HCT116 (cell line): ENCODE measurements at regions not wholly inside any gene's neighbourhood (a gene's known extent, or its start where the extent isn't known, plus 50 kb on each side); places are given as distances from the start of the nearest gene placed in this dataset.

ENCODE experiments used
- ATAC-seq: fragments of 200-7000 bp; cut with Tn5 transposase; 2 replicates; pipeline ENCODE4 v1.9.1; 2020; ENCODE audit warnings: mild to moderate bottlenecking, moderate library complexity
- BruUV-seq: library from RNA; stranded (reverse); fragments of 400-500 nt; replicated peaks from 2 replicates; lab custom pipeline; 2021; lab: Mats Ljungman, UMichigan
- CTCF ChIA-PET: fragments of 300-600 bp; sonication (Branson Sonifier 250); formaldehyde crosslinking; loops from one replicate; lab custom pipeline; 2021; ENCODE audit warnings: antibody characterized with exemption; lab: Charles Lee
- POLR2A ChIA-PET: fragments of 300-600, 350-600 bp; sonication (Branson Sonifier 250); formaldehyde crosslinking; loops from one replicate; lab custom pipeline; 2021; ENCODE audit warnings: antibody characterized with exemption; lab: Charles Lee
- RAD21 ChIA-PET, 2 experiments: fragments of 300-600 bp; sonication (Branson Sonifier 250); formaldehyde crosslinking; loops; one replicate each; lab custom pipeline; 2023; ENCODE audit warnings: low total read pairs in 2 of 2; ENCODE audit not compliant: uncharacterized antibody in 2 of 2, unreplicated experiment in 2 of 2, low non-redundant PET in 1 of 2; lab: Charles Lee
- DNase-seq: peaks from one replicate; pipeline ENCODE4 v3.0.0-alpha.2; 2010; ENCODE audit warnings: low read depth, low spot score
- H2AFZ ChIP-seq: fragments of 200-600 bp; shearing (Covaris generic), sonication (generic); 2 replicates; pipeline ENCODE4 v1.6.1; 2017; ENCODE audit warnings: low read depth, mixed run types, mixed read lengths, antibody characterized with exemption, low read length; ENCODE audit not compliant: poor library complexity, severe bottlenecking
- H3K27ac ChIP-seq: 2 replicates; pipeline ENCODE4 v1.5.1; 2012; ENCODE audit warnings: low read depth, low read length
- H3K27me3 ChIP-seq: fragments of 200-600 bp; sonication (generic); 2 replicates; pipeline ENCODE4 v1.6.1; 2016; ENCODE audit warnings: mixed run types, low read length, mixed read lengths; ENCODE audit not compliant: insufficient read depth
- H3K36me3 ChIP-seq, 2 experiments: fragments of 200-500 bp in 1 of 2; fragments of 200-600 bp in 1 of 2; sonication (Bioruptor generic) in 1 of 2; sonication (generic) in 1 of 2; 2 replicates each; pipeline versions ENCODE4 v1.5.1 to v1.6.1; 2014 to 2016; ENCODE audit warnings: low read length in 2 of 2, inconsistent platforms in 1 of 2, mixed read lengths in 1 of 2, mixed run types in 1 of 2; ENCODE audit not compliant: insufficient read depth in 2 of 2, control insufficient read depth in 1 of 2
- H3K4me1 ChIP-seq, 2 experiments: fragments of 200-600 bp in 1 of 2; sonication (generic) in 1 of 2; 2 replicates each; pipeline versions ENCODE4 v1.5.1 to v1.6.1; 2012 to 2017; ENCODE audit warnings: low read length in 2 of 2, inconsistent platforms in 1 of 2, mild to moderate bottlenecking in 1 of 2, mixed read lengths in 1 of 2, mixed run types in 1 of 2, moderate library complexity in 1 of 2; ENCODE audit not compliant: insufficient read depth in 2 of 2, control insufficient read depth in 1 of 2
- H3K4me2 ChIP-seq: fragments of 200-600 bp; sonication (generic); 2 replicates; pipeline ENCODE4 v1.6.1; 2017; ENCODE audit warnings: mixed run types, low read length, mixed read lengths
- H3K4me3 ChIP-seq, 2 experiments: fragments of 200-600 bp in 1 of 2; sonication (generic) in 1 of 2; replicated peaks in 1 of 2; 2 replicates each; pipeline ENCODE4 v1.5.1; 2011 to 2016; ENCODE audit warnings: low read length in 2 of 2, control low read depth in 1 of 2, low read depth in 1 of 2, mild to moderate bottlenecking in 1 of 2, mixed read lengths in 1 of 2, mixed run types in 1 of 2
- H3K79me2 ChIP-seq: fragments of 200-600 bp; sonication (generic); 2 replicates; pipeline ENCODE4 v1.6.1; 2017; ENCODE audit warnings: mild to moderate bottlenecking, mixed run types, low read length, moderate library complexity, mixed read lengths; ENCODE audit not compliant: insufficient read depth
- H3K9ac ChIP-seq: fragments of 200-600 bp; sonication (generic); 2 replicates; pipeline ENCODE4 v1.6.1; 2016; ENCODE audit warnings: low read length, mixed read lengths
- H3K9me2 ChIP-seq: fragments of 200-600 bp; sonication (generic), shearing (Covaris generic); 2 replicates; pipeline ENCODE4 v1.6.1; 2017; ENCODE audit warnings: mixed run types, mild to moderate bottlenecking, moderate library complexity; ENCODE audit not compliant: insufficient read depth
- H3K9me3 ChIP-seq, 2 experiments: fragments of 200-500 bp in 1 of 2; fragments of 200-600 bp in 1 of 2; sonication (Bioruptor generic) in 1 of 2; sonication (generic) in 1 of 2; 2 replicates each; pipeline ENCODE4 v1.6.1; 2014 to 2017; ENCODE audit warnings: low read length in 2 of 2, mixed read lengths in 2 of 2, inconsistent platforms in 1 of 2, low read depth in 1 of 2, mild to moderate bottlenecking in 1 of 2, mixed run types in 1 of 2, moderate library complexity in 1 of 2; ENCODE audit not compliant: control insufficient read depth in 1 of 2, insufficient read depth in 1 of 2
- H4K20me1 ChIP-seq: fragments of 200-600 bp; sonication (generic), shearing (Covaris generic); 2 replicates; pipeline ENCODE4 v1.6.1; 2017; ENCODE audit warnings: mixed run types, mild to moderate bottlenecking, moderate library complexity; ENCODE audit not compliant: insufficient read depth
- CBX3 ChIP-seq: IDR thresholded peaks from 2 replicates; pipeline ENCODE4 v1.6.1; 2012; ENCODE audit warnings: low read depth
- CEBPB ChIP-seq: IDR thresholded peaks from 2 replicates; pipeline ENCODE4 v1.6.1; 2012; ENCODE audit warnings: low read depth
- EGR1 ChIP-seq: IDR thresholded peaks from 2 replicates; pipeline ENCODE4 v1.6.1; 2012; ENCODE audit warnings: low read depth
- ELF1 ChIP-seq: IDR thresholded peaks from 2 replicates; pipeline ENCODE4 v1.6.1; 2012; ENCODE audit warnings: low read depth, borderline replicate concordance
- EZH2phosphoT487 ChIP-seq: fragments of 200-600 bp; IDR thresholded peaks from 2 replicates; pipeline ENCODE4 v1.6.1; 2018; ENCODE audit warnings: antibody characterized with exemption, borderline replicate concordance
- FOSL1 ChIP-seq: IDR thresholded peaks from 2 replicates; pipeline ENCODE4 v1.6.1; 2012; ENCODE audit warnings: low read depth
- JUND ChIP-seq: IDR thresholded peaks from 2 replicates; pipeline ENCODE4 v1.6.1; 2012
- MAX ChIP-seq: IDR thresholded peaks from 2 replicates; pipeline ENCODE4 v1.6.1; 2012
- POLR2A ChIP-seq: IDR thresholded peaks from 2 replicates; pipeline ENCODE4 v1.7.0; 2011; ENCODE audit warnings: borderline replicate concordance; ENCODE audit not compliant: insufficient read depth, insufficient read length; ENCODE audit errors: extremely low read depth
- RAD21 ChIP-seq: IDR thresholded peaks from 2 replicates; pipeline ENCODE4 v1.6.1; 2012; ENCODE audit warnings: low read depth, mild to moderate bottlenecking
- SP1 ChIP-seq: IDR thresholded peaks from 2 replicates; pipeline ENCODE4 v1.6.1; 2012; ENCODE audit warnings: low read depth
- SRF ChIP-seq: IDR thresholded peaks from 2 replicates; pipeline ENCODE4 v1.6.1; 2012; ENCODE audit warnings: low read depth
- TCF7L2 ChIP-seq: IDR thresholded peaks from 2 replicates; pipeline ENCODE4 v1.7.0; 2011; ENCODE audit warnings: borderline replicate concordance, inconsistent platforms; ENCODE audit not compliant: insufficient read depth, insufficient read length; ENCODE audit errors: extremely low read depth
- YY1 ChIP-seq: IDR thresholded peaks from 2 replicates; pipeline ENCODE4 v1.6.1; 2011; ENCODE audit warnings: low read length, low read depth, moderate library complexity, mild to moderate bottlenecking; ENCODE audit not compliant: insufficient replicate concordance; ENCODE audit errors: extremely low read depth
- ZBTB33 ChIP-seq: IDR thresholded peaks from 2 replicates; pipeline ENCODE4 v1.6.1; 2011; ENCODE audit warnings: mild to moderate bottlenecking, low read length, moderate library complexity; ENCODE audit not compliant: insufficient replicate concordance; ENCODE audit errors: extremely low read depth
- ZFX ChIP-seq: fragments of 450-650 bp; IDR thresholded peaks from 2 replicates; pipeline ENCODE4 v1.6.1; 2017
- ZNF274 ChIP-seq: fragments of 200-500 bp; sonication (Bioruptor generic); IDR thresholded peaks from 2 replicates; pipeline ENCODE4 v1.6.1; 2014; ENCODE audit warnings: mild to moderate bottlenecking, low read depth, low read length, inconsistent platforms
- intact Hi-C: fragments of 100-400 bp; cut with micrococcal nuclease; formaldehyde crosslinking; loops from 2 replicates; pipeline ENCODE4 v1.10.0; 2022
- TF ChIP-seq, protein P1 (sequence below): IDR thresholded peaks from 2 replicates; pipeline ENCODE4 v1.6.1; 2012

DNA sequence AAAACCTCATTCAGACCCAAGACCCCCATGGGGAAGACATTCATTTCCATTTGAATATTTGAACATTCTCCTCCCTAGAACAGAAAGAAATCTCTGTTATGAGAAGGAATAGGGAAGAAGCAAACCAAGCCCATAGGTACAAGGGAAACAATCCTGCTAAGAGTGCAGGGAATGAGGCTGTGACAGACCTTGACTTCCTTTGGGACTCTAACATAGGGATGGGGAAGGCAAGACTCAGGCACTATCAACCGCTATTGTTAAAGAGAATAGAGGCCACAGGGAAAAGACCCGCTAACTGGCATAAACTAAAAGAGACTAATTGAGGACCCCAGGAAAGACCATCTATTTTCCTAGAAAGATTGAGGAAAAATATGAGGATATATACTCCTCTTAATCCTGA, 117.8 kb upstream of the BRINP3 start:
- no TSS peak for BruUV-seq
- CTCF ChIA-PET, result no interaction called here
- POLR2A ChIA-PET, result no interaction called here
- no peak for TF ChIP-seq CBX3
- no peak for TF ChIP-seq TCF7L2
- TF ChIP-seq FOSL1, result no peak
- TF ChIP-seq CEBPB, result no peak
- no peak for TF ChIP-seq ZBTB33
- no peak for TF ChIP-seq ZFX
- TF ChIP-seq POLR2A, result no peak
- TF ChIP-seq SP1, result no peak
- TF ChIP-seq ELF1, result no peak
- TF ChIP-seq EGR1, result no peak
- H3K4me3 ChIP-seq, result no peak overlapping the region
- no peak for DNase-seq
- H3K9me3 ChIP-seq, result no peaks in the 10 kb centered on the region
- no peaks in the 10 kb centered on the region for H4K20me1 ChIP-seq
- H3K4me1 ChIP-seq, result no peaks in the 10 kb centered on the region
- RAD21 ChIA-PET, result no interaction called here
- intact Hi-C loops, result no loop called here
- H2AFZ ChIP-seq, result no peak overlapping the region
- no peaks in the 10 kb centered on the region for H3K9me2 ChIP-seq
- H3K36me3 ChIP-seq, result no peaks in the 10 kb centered on the region
- H3K9ac ChIP-seq, result no peak overlapping the region
- no peak overlapping the region for H3K4me2 ChIP-seq
- no peak overlapping the region for H3K27ac ChIP-seq
- H3K27me3 ChIP-seq, result no peaks in the 10 kb centered on the region
- no peaks in the 10 kb centered on the region for H3K79me2 ChIP-seq
- ATAC-seq, result no peak

GRCh38 chr1:190597294-190597693, 119.6 kb upstream of the BRINP3 start:
- H3K27ac ChIP-seq, result no peak overlapping the region
- H3K79me2 ChIP-seq, result no peaks in the 10 kb centered on the region
- no peaks in the 10 kb centered on the region for H3K9me2 ChIP-seq
- H2AFZ ChIP-seq, result no peak overlapping the region
- ChIA-PET CTCF (no interaction called here), POLR2A (no interaction called here), RAD21 (no interaction called here)
- H3K4me1 ChIP-seq, result no peaks in the 10 kb centered on the region
- intact Hi-C loops, result no loop called here
- H3K27me3 ChIP-seq, result no peaks in the 10 kb centered on the region
- no peak for DNase-seq
- no peak overlapping the region for H3K4me2 ChIP-seq
- TF ChIP-seq SRF, result no peak
- TF ChIP-seq ZFX, result no peak
- TF ChIP-seq JUND, result no peak
- no peak for TF ChIP-seq MAX
- no peak for TF ChIP-seq ZNF274
- TF ChIP-seq FOSL1, result no peak
- no peak for TF ChIP-seq YY1
- no peak for TF ChIP-seq POLR2A
- TF ChIP-seq RAD21, result no peak
- no peak for TF ChIP-seq TCF7L2
- TF ChIP-seq EZH2phosphoT487, result no peak
- no peak for TF ChIP-seq ELF1
- no peak for TF ChIP-seq ZBTB33
- TF ChIP-seq, protein P1, sequence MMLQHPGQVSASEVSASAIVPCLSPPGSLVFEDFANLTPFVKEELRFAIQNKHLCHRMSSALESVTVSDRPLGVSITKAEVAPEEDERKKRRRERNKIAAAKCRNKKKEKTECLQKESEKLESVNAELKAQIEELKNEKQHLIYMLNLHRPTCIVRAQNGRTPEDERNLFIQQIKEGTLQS, result no peak
- TF ChIP-seq CEBPB, result no peak
- TF ChIP-seq EGR1, result no peak
- TF ChIP-seq SP1, result no peak
- BruUV-seq, result no TSS peak
- H3K4me3 ChIP-seq, result no peak overlapping the region
- H3K9me3 ChIP-seq, result no peaks in the 10 kb centered on the region
- H3K36me3 ChIP-seq, result no peaks in the 10 kb centered on the region
- no peak overlapping the region for H3K9ac ChIP-seq
- no peaks in the 10 kb centered on the region for H4K20me1 ChIP-seq
- ATAC-seq, result no peak
